OCI-LY7 (cell line): ENCODE measurements at regions not wholly inside any gene's neighbourhood (a gene's known extent, or its start where the extent isn't known, plus 50 kb on each side); places are given as distances from the start of the nearest gene placed in this dataset.
"Not testable (repeated sequence)": the region's sequence is repeated elsewhere in the genome, so short reads cannot be mapped to it uniquely, and the experiment has no call there.

Source experiments
- EZH2phosphoT487 ChIP-seq: fragments of 200-600 bp; sonication (generic); IDR thresholded peaks from 2 replicates; pipeline ENCODE4 v1.6.1; 2018; ENCODE audit warnings: low read depth, borderline replicate concordance, mild to moderate bottlenecking, mixed run types, antibody characterized with exemption, low read length, moderate library complexity, mixed read lengths
- TF ChIP-seq, protein P1 (sequence below): fragments of 200-600 bp; sonication (generic); conservative IDR thresholded peaks from 2 replicates; pipeline ENCODE4 v1.5.1; 2014; ENCODE audit warnings: mild to moderate bottlenecking, antibody characterized with exemption, low read length, moderate library complexity, mixed read lengths

DNA sequence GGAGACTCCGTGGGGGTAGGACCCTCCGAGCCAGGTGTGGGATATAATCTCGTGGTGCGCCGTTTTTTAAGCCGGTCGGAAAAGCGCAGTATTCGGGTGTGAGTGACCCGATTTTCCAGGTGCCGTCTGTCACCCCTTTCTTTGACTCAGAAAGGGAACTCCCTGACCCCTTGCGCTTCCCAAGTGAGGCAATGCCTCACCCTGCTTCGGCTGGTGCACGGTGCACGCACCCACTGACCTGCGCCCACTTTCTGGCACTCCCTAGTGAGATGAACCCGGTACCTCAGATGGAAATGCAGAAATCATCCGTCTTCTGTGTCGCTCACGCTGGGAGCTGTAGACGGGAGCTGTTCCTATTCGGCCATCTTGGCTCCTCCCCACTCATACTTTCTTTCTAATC is 336.5 kb upstream of the RIOK2 start:
- TF ChIP-seq, protein P1, sequence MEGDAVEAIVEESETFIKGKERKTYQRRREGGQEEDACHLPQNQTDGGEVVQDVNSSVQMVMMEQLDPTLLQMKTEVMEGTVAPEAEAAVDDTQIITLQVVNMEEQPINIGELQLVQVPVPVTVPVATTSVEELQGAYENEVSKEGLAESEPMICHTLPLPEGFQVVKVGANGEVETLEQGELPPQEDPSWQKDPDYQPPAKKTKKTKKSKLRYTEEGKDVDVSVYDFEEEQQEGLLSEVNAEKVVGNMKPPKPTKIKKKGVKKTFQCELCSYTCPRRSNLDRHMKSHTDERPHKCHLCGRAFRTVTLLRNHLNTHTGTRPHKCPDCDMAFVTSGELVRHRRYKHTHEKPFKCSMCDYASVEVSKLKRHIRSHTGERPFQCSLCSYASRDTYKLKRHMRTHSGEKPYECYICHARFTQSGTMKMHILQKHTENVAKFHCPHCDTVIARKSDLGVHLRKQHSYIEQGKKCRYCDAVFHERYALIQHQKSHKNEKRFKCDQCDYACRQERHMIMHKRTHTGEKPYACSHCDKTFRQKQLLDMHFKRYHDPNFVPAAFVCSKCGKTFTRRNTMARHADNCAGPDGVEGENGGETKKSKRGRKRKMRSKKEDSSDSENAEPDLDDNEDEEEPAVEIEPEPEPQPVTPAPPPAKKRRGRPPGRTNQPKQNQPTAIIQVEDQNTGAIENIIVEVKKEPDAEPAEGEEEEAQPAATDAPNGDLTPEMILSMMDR: not testable (repeated sequence)
- TF ChIP-seq EZH2phosphoT487: not testable (repeated sequence)
